ENCODE measurements at regions not wholly inside any gene's neighbourhood (a gene's known extent, or its start where the extent isn't known, plus 50 kb on each side); places are given as distances from the start of the nearest gene placed in this dataset.

DNA sequence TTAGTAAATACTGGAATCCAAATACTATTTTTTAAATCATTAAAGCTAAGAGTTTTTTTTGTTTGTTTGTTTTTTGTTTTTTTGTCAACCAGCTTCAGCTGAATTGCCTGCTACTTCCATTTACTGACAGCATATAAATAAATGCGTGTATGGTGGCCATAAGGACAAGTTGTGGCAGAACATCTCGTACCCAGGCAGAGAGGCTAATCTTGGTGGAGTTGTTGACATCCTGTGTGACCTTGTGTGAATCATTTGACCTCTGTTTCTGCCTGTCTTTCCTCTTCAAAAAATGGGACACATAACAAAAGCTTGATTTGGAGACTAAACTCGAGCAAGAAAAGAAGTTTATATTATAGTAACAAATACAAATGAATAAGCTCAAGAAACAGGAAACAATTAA is 734.2 kb downstream of the MCTP2 start:
- Histone ChIP-seq H3K27me3 (ENCODE audit: low read depth, low read length) (no peaks in the 10 kb centered on the region), H3K27ac (ENCODE audit: low read length) (no peak overlapping the region), H3K4me3 (ENCODE audit: low read depth in 1 of 2, low read length in 2 of 2) (no peak overlapping the region), H3K36me3 (ENCODE audit: control insufficient read depth in 1 of 2, insufficient read depth in 2 of 2, low read length in 2 of 2) (no peaks in the 10 kb centered on the region), H3K4me1 (ENCODE audit: control insufficient read depth in 1 of 2, insufficient read depth in 2 of 2, low read length in 2 of 2) (no peaks in the 10 kb centered on the region), H3K9me3 (ENCODE audit: control insufficient read depth in 1 of 2, low read length in 2 of 2) (no peaks in the 10 kb centered on the region)

GRCh38 chr15:94968133-94968532 is 736.8 kb downstream of the MCTP2 start:
- Histone ChIP-seq H3K36me3 (ENCODE audit: control insufficient read depth in 1 of 2, insufficient read depth in 2 of 2, low read length in 2 of 2) (no peaks in the 10 kb centered on the region), H3K27me3 (ENCODE audit: low read depth, low read length) (no peaks in the 10 kb centered on the region), H3K27ac (ENCODE audit: low read length) (no peak overlapping the region), H3K9me3 (ENCODE audit: control insufficient read depth in 1 of 2, low read length in 2 of 2) (no peaks in the 10 kb centered on the region), H3K4me1 (ENCODE audit: control insufficient read depth in 1 of 2, insufficient read depth in 2 of 2, low read length in 2 of 2) (no peaks in the 10 kb centered on the region), H3K4me3 (ENCODE audit: low read depth in 1 of 2, low read length in 2 of 2) (no peak overlapping the region)

DNA sequence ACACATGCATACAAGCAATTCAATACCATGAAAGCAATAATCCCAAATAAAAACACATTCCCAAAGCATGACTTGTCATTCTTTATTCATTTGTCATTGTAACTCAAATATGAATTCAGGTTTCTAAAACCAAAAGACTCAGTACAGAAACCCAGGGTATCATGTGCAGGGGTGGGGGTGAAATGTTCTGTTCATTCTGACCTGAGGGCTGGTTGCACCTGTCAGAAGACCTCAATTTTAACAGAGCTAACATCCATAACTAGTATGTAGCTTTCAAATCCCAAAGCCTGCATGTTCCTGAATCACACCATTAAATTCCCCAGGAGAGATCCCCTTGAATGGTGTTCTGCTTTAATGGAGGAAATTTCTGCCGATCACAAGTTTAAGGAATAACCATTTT is 738.7 kb downstream of the MCTP2 start:
- Histone ChIP-seq H3K27ac (ENCODE audit: low read length) (no peak overlapping the region), H3K4me1 (ENCODE audit: control insufficient read depth in 1 of 2, insufficient read depth in 2 of 2, low read length in 2 of 2) (no peaks in the 10 kb centered on the region), H3K27me3 (ENCODE audit: low read depth, low read length) (no peaks in the 10 kb centered on the region), H3K9me3 (ENCODE audit: control insufficient read depth in 1 of 2, low read length in 2 of 2) (no peaks in the 10 kb centered on the region), H3K36me3 (ENCODE audit: control insufficient read depth in 1 of 2, insufficient read depth in 2 of 2, low read length in 2 of 2) (no peaks in the 10 kb centered on the region), H3K4me3 (ENCODE audit: low read depth in 1 of 2, low read length in 2 of 2) (no peak overlapping the region)

DNA sequence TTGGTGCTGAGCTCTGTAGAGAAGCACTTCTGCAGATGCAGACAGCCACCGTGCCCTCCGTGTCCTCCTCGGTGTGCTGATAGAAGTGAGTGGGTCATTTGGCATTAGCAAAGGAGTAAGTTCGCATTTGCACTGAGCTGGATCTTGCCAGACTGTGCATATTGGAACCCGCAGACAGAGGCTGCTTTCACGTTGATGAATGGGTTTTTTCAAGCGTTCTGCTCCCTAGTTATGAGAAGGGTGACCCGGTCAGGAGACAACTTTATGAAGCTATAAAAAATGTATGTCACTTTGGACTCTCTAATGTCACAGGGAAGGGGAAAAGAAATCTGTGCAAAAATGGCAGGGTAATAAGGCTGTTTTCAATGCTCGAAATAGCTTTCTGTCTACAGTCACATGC is 739.4 kb downstream of the MCTP2 start:
- Histone ChIP-seq H3K36me3 (ENCODE audit: control insufficient read depth in 1 of 2, insufficient read depth in 2 of 2, low read length in 2 of 2) (no peaks in the 10 kb centered on the region), H3K4me1 (ENCODE audit: control insufficient read depth in 1 of 2, insufficient read depth in 2 of 2, low read length in 2 of 2) (no peaks in the 10 kb centered on the region), H3K9me3 (ENCODE audit: control insufficient read depth in 1 of 2, low read length in 2 of 2) (no peaks in the 10 kb centered on the region), H3K27ac (ENCODE audit: low read length) (no peak overlapping the region), H3K27me3 (ENCODE audit: low read depth, low read length) (no peaks in the 10 kb centered on the region), H3K4me3 (ENCODE audit: low read depth in 1 of 2, low read length in 2 of 2) (no peak overlapping the region)

- Histone ChIP-seq H3K27me3 (ENCODE audit: low read depth, low read length) (no peaks in the 10 kb centered on the region), H3K4me1 (ENCODE audit: control insufficient read depth in 1 of 2, insufficient read depth in 2 of 2, low read length in 2 of 2) (no peaks in the 10 kb centered on the region), H3K36me3 (ENCODE audit: control insufficient read depth in 1 of 2, insufficient read depth in 2 of 2, low read length in 2 of 2) (no peaks in the 10 kb centered on the region), H3K4me3 (ENCODE audit: low read depth in 1 of 2, low read length in 2 of 2) (no peak overlapping the region), H3K27ac (ENCODE audit: low read length) (no peak overlapping the region), H3K9me3 (ENCODE audit: control insufficient read depth in 1 of 2, low read length in 2 of 2) (no peaks in the 10 kb centered on the region)
These were observed 741.0 kb downstream of the MCTP2 start for GRCh38 chr15:94972314-94972713.

GRCh38 chr15:94987085-94987484 is 755.7 kb downstream of the MCTP2 start:
- H3K4me1 ChIP-seq (ENCODE audit: control insufficient read depth in 1 of 2, insufficient read depth in 2 of 2, low read length in 2 of 2): no peaks in the 10 kb centered on the region

GRCh38 chr15:94991718-94992117 is 760.4 kb downstream of the MCTP2 start:
- Histone ChIP-seq H3K4me1 (ENCODE audit: control insufficient read depth in 1 of 2, insufficient read depth in 2 of 2, low read length in 2 of 2) (no peaks in the 10 kb centered on the region), H3K4me3 (ENCODE audit: low read depth in 1 of 2, low read length in 2 of 2) (no peak overlapping the region), H3K27ac (ENCODE audit: low read length) (no peak overlapping the region), H3K36me3 (ENCODE audit: control insufficient read depth in 1 of 2, insufficient read depth in 2 of 2, low read length in 2 of 2) (no peaks in the 10 kb centered on the region), H3K9me3 (ENCODE audit: control insufficient read depth in 1 of 2, low read length in 2 of 2) (peaks cover 2 to 5% of the 10 kb centered on the region in 2 donors), H3K27me3 (ENCODE audit: low read depth, low read length) (no peaks in the 10 kb centered on the region)

More at GRCh38 chr15:94987085-94987484, 755.7 kb downstream of the MCTP2 start:
- Histone ChIP-seq H3K36me3 (ENCODE audit: control insufficient read depth in 1 of 2, insufficient read depth in 2 of 2, low read length in 2 of 2) (no peaks in the 10 kb centered on the region), H3K9me3 (ENCODE audit: control insufficient read depth in 1 of 2, low read length in 2 of 2) (peaks cover 2 to 5% of the 10 kb centered on the region in 2 donors), H3K4me3 (ENCODE audit: low read depth in 1 of 2, low read length in 2 of 2) (no peak overlapping the region), H3K27me3 (ENCODE audit: low read depth, low read length) (no peaks in the 10 kb centered on the region), H3K27ac (ENCODE audit: low read length) (no peak overlapping the region)

DNA sequence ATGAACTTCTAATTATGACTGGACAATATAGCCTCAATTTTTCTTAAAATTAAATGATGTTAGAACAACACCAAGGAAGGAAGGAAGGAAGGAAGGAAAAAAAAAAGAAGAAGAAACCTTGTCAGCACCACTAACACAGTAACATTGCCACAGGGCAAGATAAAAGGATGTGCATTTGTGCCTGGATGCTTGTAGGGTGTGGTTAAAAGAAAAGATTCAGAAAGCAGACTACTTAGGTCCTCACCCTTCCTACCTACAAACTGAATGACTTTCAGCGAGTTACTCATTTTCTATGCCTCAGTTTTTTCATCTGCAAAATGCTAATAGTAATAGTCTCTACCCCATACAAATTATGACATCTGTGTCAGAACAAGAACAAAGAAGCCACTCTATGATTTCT is 778.3 kb downstream of the MCTP2 start:
- Histone ChIP-seq H3K27ac (ENCODE audit: low read length) (no peak overlapping the region), H3K4me3 (ENCODE audit: low read depth in 1 of 2, low read length in 2 of 2) (no peak overlapping the region), H3K27me3 (ENCODE audit: low read depth, low read length) (no peaks in the 10 kb centered on the region), H3K36me3 (ENCODE audit: control insufficient read depth in 1 of 2, insufficient read depth in 2 of 2, low read length in 2 of 2) (no peaks in the 10 kb centered on the region), H3K9me3 (ENCODE audit: control insufficient read depth in 1 of 2, low read length in 2 of 2) (no peaks in the 10 kb centered on the region), H3K4me1 (ENCODE audit: control insufficient read depth in 1 of 2, insufficient read depth in 2 of 2, low read length in 2 of 2) (no peaks in the 10 kb centered on the region)

DNA sequence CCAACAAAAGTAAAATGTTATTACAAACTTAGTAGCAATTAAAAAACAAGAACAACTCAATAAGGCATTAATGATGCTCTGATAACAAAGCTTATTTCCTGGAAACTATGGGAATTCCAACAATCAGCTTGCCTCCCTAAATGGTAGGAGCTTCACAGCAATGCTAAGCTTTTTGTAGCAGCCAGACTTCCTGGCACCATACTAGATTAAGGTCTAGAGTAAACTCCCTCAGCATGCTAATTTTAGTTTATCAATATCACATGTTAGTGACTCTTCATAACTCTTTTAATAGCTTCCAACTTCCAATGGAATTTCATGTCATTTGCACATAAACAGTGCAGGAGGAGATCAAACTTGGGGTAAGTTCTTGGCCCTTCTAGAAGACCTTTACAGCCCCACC is 782.0 kb downstream of the MCTP2 start:
- no peak overlapping the region for H3K4me3 ChIP-seq (ENCODE audit: low read depth in 1 of 2, low read length in 2 of 2)

GRCh38 chr15:95016511-95017229 is 785.3 kb downstream of the MCTP2 start:
- no peak overlapping the region for H3K4me3 ChIP-seq (ENCODE audit: low read depth in 1 of 2, low read length in 2 of 2)
- no peak overlapping the region for H3K27ac ChIP-seq (ENCODE audit: low read length)
- H3K4me1 ChIP-seq (ENCODE audit: control insufficient read depth in 1 of 2, insufficient read depth in 2 of 2, low read length in 2 of 2): peaks cover 6 to 26% of the 10 kb centered on the region in 2 donors
- no peaks in the 10 kb centered on the region for H3K9me3 ChIP-seq (ENCODE audit: control insufficient read depth in 1 of 2, low read length in 2 of 2)
- H3K27me3 ChIP-seq (ENCODE audit: low read depth, low read length): no peaks in the 10 kb centered on the region
- no peaks in the 10 kb centered on the region for H3K36me3 ChIP-seq (ENCODE audit: control insufficient read depth in 1 of 2, insufficient read depth in 2 of 2, low read length in 2 of 2)

More for the DNA sequence above, 782.0 kb downstream of the MCTP2 start:
- no peaks in the 10 kb centered on the region for H3K27me3 ChIP-seq (ENCODE audit: low read depth, low read length)
- no peak overlapping the region for H3K27ac ChIP-seq (ENCODE audit: low read length)
- H3K36me3 ChIP-seq (ENCODE audit: control insufficient read depth in 1 of 2, insufficient read depth in 2 of 2, low read length in 2 of 2): no peaks in the 10 kb centered on the region
- H3K4me1 ChIP-seq (ENCODE audit: control insufficient read depth in 1 of 2, insufficient read depth in 2 of 2, low read length in 2 of 2): peaks cover 6 to 21% of the 10 kb centered on the region in 2 donors
- no peaks in the 10 kb centered on the region for H3K9me3 ChIP-seq (ENCODE audit: control insufficient read depth in 1 of 2, low read length in 2 of 2)

DNA sequence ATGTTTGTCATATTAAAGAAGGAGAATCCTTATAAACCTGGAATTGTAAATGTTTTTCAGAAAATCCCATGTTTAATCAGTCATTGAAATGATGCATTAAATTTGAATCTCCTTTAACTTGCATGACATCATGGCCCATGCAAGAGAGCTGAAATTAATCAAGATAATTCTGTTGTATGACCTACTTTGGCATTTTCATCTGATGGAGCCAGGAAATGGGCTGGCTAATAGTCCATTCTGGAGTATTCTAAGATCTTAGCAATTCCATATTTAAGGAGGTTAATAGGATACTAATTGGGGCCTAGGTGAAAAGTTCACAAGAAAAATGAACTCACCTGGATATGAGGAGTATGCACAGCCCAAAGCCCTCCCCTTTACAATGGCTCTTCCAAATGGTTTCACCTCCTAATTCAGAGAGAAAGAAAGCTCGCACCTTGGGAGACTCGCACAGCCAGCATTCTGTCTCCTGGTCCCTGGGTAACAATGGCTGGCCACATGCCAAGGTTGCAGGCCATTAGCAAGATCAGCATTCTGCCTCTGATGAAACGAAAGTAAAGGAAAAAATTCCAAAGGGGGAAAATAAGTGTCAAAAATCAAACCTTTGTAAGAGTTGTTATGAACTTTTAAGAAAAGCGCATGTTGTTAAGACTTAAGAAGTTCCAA is 786.4 kb downstream of the MCTP2 start:
- Histone ChIP-seq H3K4me1 (ENCODE audit: control insufficient read depth in 1 of 2, insufficient read depth in 2 of 2, low read length in 2 of 2) (peaks cover 6 to 26% of the 10 kb centered on the region in 2 donors), H3K36me3 (ENCODE audit: control insufficient read depth in 1 of 2, insufficient read depth in 2 of 2, low read length in 2 of 2) (no peaks in the 10 kb centered on the region), H3K4me3 (ENCODE audit: low read depth in 1 of 2, low read length in 2 of 2) (no peak overlapping the region), H3K27me3 (ENCODE audit: low read depth, low read length) (no peaks in the 10 kb centered on the region), H3K27ac (ENCODE audit: low read length) (no peak overlapping the region), H3K9me3 (ENCODE audit: control insufficient read depth in 1 of 2, low read length in 2 of 2) (no peaks in the 10 kb centered on the region)
